Panc1 (cell line): ENCODE measurements at regions not wholly inside any gene's neighbourhood (a gene's known extent, or its start where the extent isn't known, plus 50 kb on each side); places are given as distances from the start of the nearest gene placed in this dataset.

Experiments used
- ATAC-seq: fragments of 200-7000 bp; cut with Tn5 transposase; 2 replicates; pipeline ENCODE4 v1.9.1; 2020; ENCODE audit warnings: mild to moderate bottlenecking, moderate library complexity
- BruUV-seq: library from RNA; stranded (reverse); fragments of 400-500 nt; replicated peaks from 2 replicates; lab custom pipeline; 2021; lab: Mats Ljungman, UMichigan
- CTCF ChIA-PET: fragments of 300-600 bp; sonication (Branson Sonifier 250); formaldehyde crosslinking; loops from one replicate; lab custom pipeline; 2022; ENCODE audit warnings: antibody characterized with exemption; lab: Charles Lee
- POLR2A ChIA-PET: fragments of 300-600 bp; sonication (Branson Sonifier 250); formaldehyde crosslinking; loops from one replicate; lab custom pipeline; 2022; ENCODE audit warnings: antibody characterized with exemption; lab: Charles Lee
- DNase-seq: peaks from one replicate; pipeline ENCODE4 v3.0.0-alpha.2; 2010; ENCODE audit warnings: low read depth, low spot score
- H3K27ac ChIP-seq: 2 replicates; pipeline ENCODE4 v1.5.1; 2011; ENCODE audit warnings: mild to moderate bottlenecking, low read length, inconsistent platforms
- H3K27me3 ChIP-seq: fragments of 200-500 bp; sonication (Bioruptor generic); 2 replicates; pipeline ENCODE4 v1.6.0; 2014; ENCODE audit warnings: low read length, inconsistent platforms; ENCODE audit not compliant: control insufficient read depth, insufficient read depth
- H3K36me3 ChIP-seq: fragments of 200-500 bp; sonication (Bioruptor generic); 2 replicates; pipeline ENCODE4 v1.5.1; 2014; ENCODE audit warnings: inconsistent platforms, mild to moderate bottlenecking, low read length, moderate library complexity; ENCODE audit not compliant: control insufficient read depth, insufficient read depth
- H3K4me1 ChIP-seq: 2 replicates; pipeline ENCODE4 v1.5.1; 2011; ENCODE audit warnings: inconsistent platforms, mild to moderate bottlenecking, low read length, moderate library complexity; ENCODE audit not compliant: control insufficient read depth, insufficient read depth
- H3K4me3 ChIP-seq, 2 experiments: 2 replicates each; pipeline ENCODE4 v1.5.1; 2011 to 2012; ENCODE audit warnings: low read depth in 2 of 2, low read length in 2 of 2, mild to moderate bottlenecking in 2 of 2, inconsistent platforms in 1 of 2, moderate library complexity in 1 of 2
- H3K9me3 ChIP-seq: fragments of 200-500 bp; sonication (Bioruptor generic); 2 replicates; pipeline ENCODE4 v1.5.1; 2014; ENCODE audit warnings: low read depth, mild to moderate bottlenecking, inconsistent platforms, low read length, moderate library complexity; ENCODE audit not compliant: control insufficient read depth, insufficient read depth
- POLR2AphosphoS5 ChIP-seq: IDR thresholded peaks from 2 replicates; pipeline ENCODE4 v1.6.1; 2012; ENCODE audit warnings: mild to moderate bottlenecking, low read depth, low read length, moderate library complexity
- SIN3A ChIP-seq: IDR thresholded peaks from 2 replicates; pipeline ENCODE4 v1.6.1; 2012; ENCODE audit warnings: low read depth, mild to moderate bottlenecking, low read length, moderate library complexity, borderline replicate concordance; ENCODE audit not compliant: insufficient read depth
- TCF7L2 ChIP-seq: IDR thresholded peaks from 2 replicates; pipeline ENCODE4 v1.6.1; 2011; ENCODE audit warnings: mild to moderate bottlenecking, low read depth, low read length, inconsistent platforms
- in situ Hi-C: cut with HindIII; loops from 2 replicates; pipeline ENCODE4 v1.10.0; 2016; ENCODE audit warnings: low sequenced_read_pairs, low pct_unique_long_range_greater_than_20kb
- intact Hi-C: fragments of 100-400 bp; cut with micrococcal nuclease; formaldehyde crosslinking; loops from one replicate; pipeline ENCODE4 v1.10.0; 2022; ENCODE audit not compliant: unreplicated experiment
- TF ChIP-seq, protein P1 (sequence below), 2 experiments: IDR thresholded peaks; 2 replicates each; pipeline ENCODE4 v1.6.1; 2011 to 2012; ENCODE audit warnings: low read depth in 2 of 2, control low read depth in 1 of 2, low read length in 1 of 2, mild to moderate bottlenecking in 1 of 2, moderate library complexity in 1 of 2; ENCODE audit not compliant: insufficient read depth in 1 of 2
- TF ChIP-seq, protein P2 (sequence below): fragments of 450-650 bp; IDR thresholded peaks from 2 replicates; pipeline ENCODE4 v1.5.1; 2017; ENCODE audit warnings: mild to moderate bottlenecking

DNA sequence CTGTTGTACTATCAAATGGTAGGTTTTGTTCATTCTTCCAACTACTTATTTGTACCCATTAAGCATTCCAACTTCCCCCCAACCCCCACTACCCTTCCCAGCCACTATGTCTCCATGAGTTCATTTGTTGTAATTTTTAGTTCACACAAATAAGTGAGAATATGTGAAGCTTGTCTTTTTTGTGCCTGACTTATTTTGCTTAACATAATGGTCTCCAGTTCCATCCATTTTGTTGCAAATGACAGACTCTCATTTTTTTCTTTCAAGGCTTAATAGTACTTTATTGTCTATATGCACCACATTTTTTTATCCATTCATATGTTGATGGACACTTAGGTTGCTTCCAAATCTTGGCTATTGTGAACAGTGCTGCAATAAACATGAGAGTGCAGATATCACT, 86.2 kb downstream of the ALG10B start:
- Histone ChIP-seq H3K36me3 (no peaks in the 10 kb centered on the region), H3K9me3 (no peaks in the 10 kb centered on the region), H3K27ac (no peak overlapping the region), H3K4me1 (no peaks in the 10 kb centered on the region), H3K27me3 (no peaks in the 10 kb centered on the region), H3K4me3 (no peak overlapping the region)
- no TSS peak for BruUV-seq
- in situ Hi-C loops, result no loop called here
- intact Hi-C loops, result no loop called here
- POLR2A ChIA-PET, result no interaction called here
- CTCF ChIA-PET, result no interaction called here
- ATAC-seq (no peak), DNase-seq (no peak)
- TF ChIP-seq TCF7L2, result no peak
- TF ChIP-seq, protein P1, sequence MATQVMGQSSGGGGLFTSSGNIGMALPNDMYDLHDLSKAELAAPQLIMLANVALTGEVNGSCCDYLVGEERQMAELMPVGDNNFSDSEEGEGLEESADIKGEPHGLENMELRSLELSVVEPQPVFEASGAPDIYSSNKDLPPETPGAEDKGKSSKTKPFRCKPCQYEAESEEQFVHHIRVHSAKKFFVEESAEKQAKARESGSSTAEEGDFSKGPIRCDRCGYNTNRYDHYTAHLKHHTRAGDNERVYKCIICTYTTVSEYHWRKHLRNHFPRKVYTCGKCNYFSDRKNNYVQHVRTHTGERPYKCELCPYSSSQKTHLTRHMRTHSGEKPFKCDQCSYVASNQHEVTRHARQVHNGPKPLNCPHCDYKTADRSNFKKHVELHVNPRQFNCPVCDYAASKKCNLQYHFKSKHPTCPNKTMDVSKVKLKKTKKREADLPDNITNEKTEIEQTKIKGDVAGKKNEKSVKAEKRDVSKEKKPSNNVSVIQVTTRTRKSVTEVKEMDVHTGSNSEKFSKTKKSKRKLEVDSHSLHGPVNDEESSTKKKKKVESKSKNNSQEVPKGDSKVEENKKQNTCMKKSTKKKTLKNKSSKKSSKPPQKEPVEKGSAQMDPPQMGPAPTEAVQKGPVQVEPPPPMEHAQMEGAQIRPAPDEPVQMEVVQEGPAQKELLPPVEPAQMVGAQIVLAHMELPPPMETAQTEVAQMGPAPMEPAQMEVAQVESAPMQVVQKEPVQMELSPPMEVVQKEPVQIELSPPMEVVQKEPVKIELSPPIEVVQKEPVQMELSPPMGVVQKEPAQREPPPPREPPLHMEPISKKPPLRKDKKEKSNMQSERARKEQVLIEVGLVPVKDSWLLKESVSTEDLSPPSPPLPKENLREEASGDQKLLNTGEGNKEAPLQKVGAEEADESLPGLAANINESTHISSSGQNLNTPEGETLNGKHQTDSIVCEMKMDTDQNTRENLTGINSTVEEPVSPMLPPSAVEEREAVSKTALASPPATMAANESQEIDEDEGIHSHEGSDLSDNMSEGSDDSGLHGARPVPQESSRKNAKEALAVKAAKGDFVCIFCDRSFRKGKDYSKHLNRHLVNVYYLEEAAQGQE (IDR thresholded peaks at IDR 0.05; ENCODE audit: insufficient read depth in 1 of 2, low read depth in 2 of 2, low read length in 1 of 2), result no peak
- TF ChIP-seq SIN3A, result no peak
- TF ChIP-seq, protein P2, sequence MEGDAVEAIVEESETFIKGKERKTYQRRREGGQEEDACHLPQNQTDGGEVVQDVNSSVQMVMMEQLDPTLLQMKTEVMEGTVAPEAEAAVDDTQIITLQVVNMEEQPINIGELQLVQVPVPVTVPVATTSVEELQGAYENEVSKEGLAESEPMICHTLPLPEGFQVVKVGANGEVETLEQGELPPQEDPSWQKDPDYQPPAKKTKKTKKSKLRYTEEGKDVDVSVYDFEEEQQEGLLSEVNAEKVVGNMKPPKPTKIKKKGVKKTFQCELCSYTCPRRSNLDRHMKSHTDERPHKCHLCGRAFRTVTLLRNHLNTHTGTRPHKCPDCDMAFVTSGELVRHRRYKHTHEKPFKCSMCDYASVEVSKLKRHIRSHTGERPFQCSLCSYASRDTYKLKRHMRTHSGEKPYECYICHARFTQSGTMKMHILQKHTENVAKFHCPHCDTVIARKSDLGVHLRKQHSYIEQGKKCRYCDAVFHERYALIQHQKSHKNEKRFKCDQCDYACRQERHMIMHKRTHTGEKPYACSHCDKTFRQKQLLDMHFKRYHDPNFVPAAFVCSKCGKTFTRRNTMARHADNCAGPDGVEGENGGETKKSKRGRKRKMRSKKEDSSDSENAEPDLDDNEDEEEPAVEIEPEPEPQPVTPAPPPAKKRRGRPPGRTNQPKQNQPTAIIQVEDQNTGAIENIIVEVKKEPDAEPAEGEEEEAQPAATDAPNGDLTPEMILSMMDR, result no peak
- TF ChIP-seq POLR2AphosphoS5, result no peak

DNA sequence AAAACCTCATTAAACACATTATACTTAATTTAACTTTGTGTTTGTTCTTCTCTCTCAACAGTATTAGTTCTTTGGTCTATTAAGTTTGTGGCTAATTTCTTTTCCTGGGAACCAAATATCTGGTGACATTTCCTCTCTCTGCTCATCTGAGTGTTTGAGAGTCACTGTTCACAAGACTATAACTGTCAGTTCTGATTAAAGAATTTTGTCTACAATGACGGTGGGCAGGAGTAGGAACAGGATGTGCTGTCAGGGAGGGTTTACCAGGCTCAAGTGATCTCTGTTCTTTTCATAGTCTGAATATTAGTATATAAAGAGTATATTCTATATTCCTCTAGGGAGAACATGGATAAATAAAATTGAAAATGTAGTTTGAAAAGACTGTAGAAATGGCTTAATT, 92.9 kb downstream of the ALG10B start:
- Histone ChIP-seq H3K27me3 (no peaks in the 10 kb centered on the region), H3K27ac (no peak overlapping the region), H3K4me1 (no peaks in the 10 kb centered on the region), H3K36me3 (no peaks in the 10 kb centered on the region), H3K4me3 (no peak overlapping the region), H3K9me3 (no peaks in the 10 kb centered on the region)
- ChIA-PET CTCF (no interaction called here), POLR2A (no interaction called here)
- TF ChIP-seq POLR2AphosphoS5 (no peak), SIN3A (no peak), TCF7L2 (no peak)
- TF ChIP-seq, protein P1 (IDR thresholded peaks at IDR 0.05; ENCODE audit: insufficient read depth in 1 of 2, low read depth in 2 of 2, low read length in 1 of 2), result no peak
- TF ChIP-seq, protein P2, result no peak
- intact Hi-C loops, result no loop called here
- DNase-seq (no peak), ATAC-seq (no peak)
- no TSS peak for BruUV-seq
- in situ Hi-C loops, result no loop called here
